LHCN-M2 (cell line): ENCODE measurements at regions not wholly inside any gene's neighbourhood (a gene's known extent, or its start where the extent isn't known, plus 50 kb on each side); places are given as distances from the start of the nearest gene placed in this dataset.
A peak's percentile ranks its signal among the peaks of the same experiment; 100 is the strongest.

Source experiments
- DNase-seq: peaks from one replicate; pipeline ENCODE4 v3.0.0-alpha.2; 2012; ENCODE audit warnings: low read depth

DNA sequence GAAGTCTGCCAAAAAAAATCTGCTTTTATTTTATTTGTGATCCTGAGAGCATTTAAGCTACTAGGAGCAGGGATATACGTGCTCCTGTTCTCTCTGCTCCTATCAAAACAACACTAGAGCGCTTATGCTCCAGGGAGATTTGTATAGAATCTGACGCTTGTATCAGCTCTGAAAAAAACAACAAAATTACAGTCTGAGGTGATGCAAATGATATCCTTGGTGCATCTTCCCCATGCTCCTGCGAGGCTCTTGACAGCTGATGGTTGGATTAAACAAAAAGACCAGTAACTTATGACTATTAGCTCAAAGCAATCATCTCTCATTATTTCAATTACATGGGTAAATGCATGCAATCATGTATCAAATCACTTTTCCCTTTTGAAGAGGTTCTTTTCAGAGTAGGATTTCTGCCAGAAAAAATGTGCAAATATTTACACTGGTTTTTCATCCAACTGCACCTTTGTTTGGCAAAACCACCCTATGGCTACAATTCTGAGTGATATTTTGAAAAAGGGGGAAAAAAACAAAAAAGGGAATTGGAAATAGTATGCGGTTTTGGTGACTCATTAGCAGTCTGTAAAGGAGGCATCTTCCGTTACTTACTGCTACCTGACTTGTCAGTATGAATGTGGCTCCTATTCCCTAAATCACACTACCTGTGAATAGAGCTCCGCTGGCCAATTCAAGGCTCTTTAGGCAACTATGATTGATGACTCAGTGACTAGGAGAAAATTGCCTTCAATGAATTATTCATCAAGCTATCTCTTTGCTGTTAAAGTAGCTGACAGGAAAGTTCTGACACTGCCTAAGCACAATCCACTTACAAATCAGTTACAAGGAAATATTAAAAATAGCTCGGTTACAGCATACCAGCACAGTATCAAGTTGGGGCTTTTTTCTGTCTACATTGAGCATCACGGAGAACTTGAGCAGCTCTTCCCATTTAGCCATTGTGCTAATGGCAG is 450.0 kb downstream of the FOXG1 start:
- DNase-seq, result no peak

DNA sequence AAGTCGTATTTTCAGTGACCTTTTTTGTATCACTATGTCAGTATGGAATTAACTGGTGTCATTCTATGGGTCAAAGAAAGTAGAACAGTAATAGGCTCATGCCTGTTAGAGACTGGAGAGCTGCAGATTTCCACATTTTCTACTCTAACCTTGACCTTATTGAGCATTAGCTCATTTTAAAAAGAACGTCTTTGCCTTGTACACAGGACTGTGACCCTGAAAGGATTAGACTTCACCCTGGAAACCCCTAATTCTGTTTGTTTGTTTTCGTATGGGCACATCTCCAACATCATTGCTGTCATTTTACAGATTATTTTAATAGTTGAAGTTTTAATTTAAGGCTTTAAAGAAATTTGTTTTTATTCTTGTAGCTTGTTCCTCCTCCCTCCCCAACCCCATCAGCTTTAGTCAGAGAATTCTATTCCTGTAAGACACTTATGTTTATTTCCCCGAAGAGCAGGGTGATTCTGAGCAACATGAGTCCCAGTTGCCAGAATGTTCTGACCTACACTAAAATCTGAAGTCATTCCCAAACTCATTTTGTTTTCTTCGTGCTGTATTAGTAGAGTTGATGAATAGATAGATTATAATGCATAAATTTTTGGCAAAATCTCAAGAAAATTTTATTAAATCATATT is 451.3 kb downstream of the FOXG1 start:
- no peak for DNase-seq

DNA sequence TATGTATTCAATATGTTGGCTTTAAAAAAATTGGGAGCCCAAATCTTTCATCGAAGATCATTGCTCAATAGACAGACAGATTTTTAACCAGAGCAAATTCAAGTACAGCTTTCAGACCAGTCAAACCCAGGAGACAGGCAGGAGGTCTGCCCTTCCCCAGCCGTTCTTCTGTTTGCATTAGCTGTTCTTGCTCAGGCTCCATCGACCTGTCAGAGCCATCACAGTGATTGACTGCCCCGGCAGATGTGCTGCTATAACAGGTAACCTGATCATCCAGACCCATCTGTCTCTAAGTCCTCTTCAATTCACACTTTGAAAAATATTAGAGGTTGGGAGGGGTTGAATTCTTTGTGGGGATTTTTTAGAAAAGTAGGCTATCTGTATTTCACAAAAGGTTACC is 453.5 kb downstream of the FOXG1 start:
- no peak for DNase-seq

DNA sequence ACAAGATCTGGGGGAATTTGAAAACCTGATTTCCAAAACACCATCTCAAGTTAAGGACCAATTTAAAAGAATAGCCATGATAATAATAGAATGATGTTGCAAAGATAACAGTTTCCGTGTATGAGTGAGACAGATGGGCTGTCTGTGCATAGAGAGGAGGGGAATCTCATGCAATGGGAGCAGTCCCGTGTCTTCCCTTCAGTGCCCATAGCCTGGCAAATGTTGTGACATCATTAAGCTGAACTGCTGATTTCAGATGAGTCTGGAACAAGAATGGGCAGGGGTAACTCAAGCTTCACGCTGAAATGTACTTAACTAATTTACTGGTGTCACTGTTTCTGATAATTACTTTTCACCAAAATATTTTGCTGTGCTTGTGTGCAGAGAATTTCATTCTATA is 454.0 kb downstream of the FOXG1 start:
- DNase-seq, result no peak

DNA sequence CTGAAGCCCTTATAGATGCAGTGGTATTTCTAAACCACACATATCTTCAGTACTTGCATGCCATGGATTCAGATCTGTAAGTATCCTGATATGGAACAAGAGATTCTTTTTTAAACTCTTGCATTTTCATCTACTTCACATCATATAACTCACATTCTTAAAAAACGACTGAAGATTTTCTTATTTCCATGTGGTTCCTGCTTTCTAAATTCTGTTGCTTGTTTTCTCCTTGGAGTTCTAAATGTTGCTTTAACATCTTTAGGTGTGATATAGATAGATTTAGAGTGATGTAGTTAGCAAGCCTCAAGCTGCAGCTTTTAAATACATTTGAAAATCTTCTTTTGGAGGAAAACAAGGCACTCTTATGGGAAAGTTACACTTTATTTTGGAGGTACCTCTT is 455.4 kb downstream of the FOXG1 start:
- DNase-seq, result no peak

DNA sequence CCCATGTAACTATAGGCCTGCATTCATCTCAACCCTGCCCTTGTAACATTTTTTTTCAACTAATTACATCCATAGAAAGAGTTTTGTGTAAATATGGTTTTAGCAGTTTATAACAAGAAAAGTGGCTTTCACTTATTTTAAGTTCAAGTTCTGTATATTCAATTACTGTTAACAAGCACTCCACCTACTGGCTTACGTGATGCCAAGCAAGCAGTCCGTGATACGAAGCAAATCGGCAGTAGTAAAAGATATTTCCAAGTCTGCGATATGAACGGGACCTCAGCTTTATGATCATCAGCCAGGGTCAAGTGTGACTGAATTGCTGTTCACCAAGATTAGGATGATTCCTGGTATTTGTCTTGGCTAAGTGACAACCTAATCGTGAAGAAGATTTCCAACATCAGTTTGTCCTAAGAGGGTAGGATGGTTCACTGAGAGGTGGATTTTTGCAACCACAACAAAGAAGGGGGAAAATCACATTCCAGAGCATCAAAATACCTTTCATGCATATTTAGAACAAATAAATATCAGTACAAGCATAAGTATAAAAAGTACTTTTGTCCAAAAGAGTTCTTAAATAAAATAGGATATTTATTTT is 456.2 kb downstream of the FOXG1 start:
- peak; percentile 64 for DNase-seq

DNA sequence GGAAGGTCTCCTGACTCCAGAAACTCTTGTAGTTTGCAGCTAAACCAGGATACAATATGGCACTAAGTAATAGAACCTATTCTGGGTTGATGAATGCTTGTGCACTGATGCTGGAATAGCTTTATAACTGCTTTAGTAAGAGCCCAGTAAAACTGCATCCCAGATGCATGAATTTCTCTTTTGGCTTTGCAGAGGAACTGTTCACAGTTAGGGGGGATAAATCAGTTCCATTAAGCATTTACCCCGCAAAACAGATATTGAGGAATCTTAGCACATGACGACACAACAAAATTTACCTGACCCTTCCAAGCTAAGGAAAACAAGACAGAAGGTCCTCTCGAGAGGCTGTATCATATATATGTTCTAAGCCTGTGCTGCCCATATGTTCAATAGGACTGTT is 457.4 kb downstream of the FOXG1 start:
- no peak for DNase-seq

DNA sequence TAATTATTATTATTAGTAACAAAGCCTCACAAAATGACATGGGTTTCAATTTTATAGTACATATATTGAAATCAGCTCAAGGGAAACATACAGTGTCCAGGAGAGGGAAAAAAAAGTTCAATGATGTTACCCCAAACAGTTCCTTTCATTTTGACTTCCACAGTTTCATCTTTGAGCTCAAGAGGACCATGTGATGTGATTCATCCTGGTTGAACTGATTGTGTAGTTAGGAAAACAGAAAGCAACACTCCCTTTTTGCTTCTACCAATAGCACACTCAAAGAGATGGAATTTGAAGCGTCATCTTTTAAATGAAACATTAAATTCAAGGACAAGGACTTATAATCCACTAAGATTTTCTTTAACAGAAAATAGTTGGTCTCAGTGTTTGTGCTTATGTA is 461.0 kb downstream of the FOXG1 start:
- peak; percentile 52 for DNase-seq

DNA sequence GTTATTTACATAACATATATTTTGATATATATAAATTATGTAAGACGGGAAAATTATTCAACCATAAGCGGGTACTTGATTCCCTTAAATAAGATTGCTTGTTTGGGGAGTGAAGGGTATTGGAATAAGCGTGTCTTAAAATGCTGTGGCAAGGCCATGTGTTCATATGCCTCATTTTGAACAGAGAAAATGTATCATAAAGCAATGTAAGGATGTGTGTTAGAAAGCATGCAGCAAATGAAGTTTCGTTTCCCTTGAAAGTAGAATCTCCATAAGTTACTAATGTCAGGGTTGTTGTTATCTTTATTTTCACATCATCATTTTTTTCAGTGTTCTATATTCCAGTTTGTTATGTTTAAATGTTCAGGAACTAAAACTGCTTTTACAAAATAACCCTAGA is 465.6 kb downstream of the FOXG1 start:
- DNase-seq, result no peak

DNA sequence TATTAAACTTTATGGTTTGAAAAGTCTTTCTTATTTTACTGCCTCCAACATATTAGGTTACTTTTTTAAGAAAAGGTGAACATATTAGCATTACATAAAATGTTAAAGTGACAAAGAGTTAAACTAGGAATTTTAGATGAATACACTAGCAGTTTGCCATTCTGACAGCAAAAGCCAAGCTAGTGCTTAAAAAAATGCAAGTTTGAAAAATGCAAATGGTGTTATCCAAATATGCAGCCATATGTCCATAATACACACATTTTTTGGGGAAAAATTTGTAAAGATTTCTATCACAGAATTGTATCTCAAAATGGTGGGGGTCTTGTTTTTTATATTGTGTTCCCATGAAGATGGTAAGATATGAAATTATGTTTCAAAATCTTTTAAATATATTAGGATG is 466.1 kb downstream of the FOXG1 start:
- DNase-seq, result no peak

DNA sequence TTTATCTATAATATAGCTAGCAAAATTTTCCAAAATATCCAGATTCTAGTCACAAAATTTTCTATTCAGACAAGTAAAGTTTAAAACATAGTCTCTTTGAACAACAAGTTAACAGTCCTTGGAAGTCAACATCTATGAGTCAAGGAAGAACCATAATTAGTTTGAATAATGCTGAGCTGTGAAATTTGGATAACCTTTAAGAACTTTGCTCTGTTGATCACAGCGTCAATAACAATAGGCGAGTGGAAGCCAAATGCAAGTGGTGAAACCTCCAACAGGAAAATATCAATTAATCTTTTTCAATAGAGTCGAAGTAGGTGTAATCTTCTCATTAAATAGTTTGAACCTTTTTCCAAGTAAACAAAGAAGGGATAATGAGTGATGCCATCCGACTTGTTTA is 466.6 kb downstream of the FOXG1 start:
- no peak for DNase-seq

DNA sequence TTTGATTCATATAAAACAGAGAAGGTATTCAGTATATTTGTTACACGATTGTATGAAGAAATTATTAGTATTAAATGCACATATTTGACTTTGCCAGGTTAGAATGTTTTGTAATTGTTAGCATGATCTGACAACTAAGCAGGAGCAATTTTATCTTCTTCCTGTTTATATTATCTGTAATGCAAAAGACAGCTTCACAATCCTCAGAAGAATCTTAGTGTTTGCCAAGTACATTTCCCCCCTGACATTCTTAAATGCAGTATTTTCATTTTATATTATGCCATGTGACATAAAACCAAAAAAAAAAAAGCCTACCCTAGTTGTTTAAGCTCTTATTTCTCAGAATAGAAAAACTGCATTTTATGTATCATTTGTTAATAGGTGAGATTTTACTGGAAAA is 469.4 kb downstream of the FOXG1 start:
- DNase-seq, result peak; percentile 28

DNA sequence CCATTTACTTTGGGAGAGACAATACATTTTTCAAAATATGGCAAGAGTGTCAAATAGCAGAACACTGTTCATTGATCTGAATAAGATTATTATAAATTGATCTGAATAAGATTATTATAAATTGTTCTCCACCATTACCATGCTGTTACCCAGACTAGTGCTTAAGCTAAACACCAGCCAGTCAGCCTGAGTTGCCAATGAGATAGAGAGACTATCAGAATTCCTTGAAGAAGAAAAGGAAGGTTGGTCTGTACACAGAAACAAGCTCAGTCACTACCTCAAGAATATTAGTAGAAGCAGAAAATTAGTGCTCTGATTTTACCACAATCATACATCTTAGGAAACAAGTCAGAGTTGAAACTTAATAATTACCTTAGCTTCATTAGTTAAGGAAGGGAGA is 469.8 kb downstream of the FOXG1 start:
- DNase-seq, result peak; percentile 26

DNA sequence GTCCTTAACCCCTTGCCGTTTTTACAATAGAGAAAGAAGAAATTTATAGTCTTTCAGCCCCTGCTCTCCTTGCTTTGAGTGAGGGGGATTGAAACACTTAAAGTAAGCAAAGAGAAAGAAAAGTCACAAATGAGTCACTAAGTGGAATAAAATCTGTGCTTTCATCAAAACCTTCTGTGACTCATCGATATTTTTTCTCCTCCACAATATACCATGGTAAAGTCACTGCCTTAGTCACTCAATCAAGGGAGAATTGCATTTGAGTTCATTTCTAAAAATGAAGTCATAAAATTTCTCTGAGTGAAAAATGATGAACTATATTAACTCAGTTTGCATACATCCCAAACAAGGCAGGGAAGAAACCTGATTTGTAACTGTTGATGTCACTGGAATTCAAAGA is 470.3 kb downstream of the FOXG1 start:
- DNase-seq, result peak; percentile 92

DNA sequence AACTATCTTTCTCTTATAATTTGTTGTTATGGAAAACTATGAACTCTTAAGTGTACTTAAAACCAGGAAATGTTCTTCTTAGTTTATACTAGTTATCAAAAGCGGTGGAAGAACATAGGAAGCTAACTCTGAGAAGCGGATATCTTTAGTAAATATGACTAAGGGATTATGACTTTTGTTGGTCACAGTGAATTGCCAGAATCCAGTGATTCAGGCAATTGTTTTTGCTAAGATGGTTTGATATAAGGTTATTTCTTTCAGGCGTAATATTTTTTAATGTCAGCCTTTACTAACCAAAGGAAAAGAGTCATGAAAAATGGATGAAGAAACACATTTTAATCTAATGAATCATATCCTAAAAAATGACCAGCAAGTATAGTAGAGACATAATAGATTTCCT is 473.5 kb downstream of the FOXG1 start:
- peak; percentile 93 for DNase-seq

DNA sequence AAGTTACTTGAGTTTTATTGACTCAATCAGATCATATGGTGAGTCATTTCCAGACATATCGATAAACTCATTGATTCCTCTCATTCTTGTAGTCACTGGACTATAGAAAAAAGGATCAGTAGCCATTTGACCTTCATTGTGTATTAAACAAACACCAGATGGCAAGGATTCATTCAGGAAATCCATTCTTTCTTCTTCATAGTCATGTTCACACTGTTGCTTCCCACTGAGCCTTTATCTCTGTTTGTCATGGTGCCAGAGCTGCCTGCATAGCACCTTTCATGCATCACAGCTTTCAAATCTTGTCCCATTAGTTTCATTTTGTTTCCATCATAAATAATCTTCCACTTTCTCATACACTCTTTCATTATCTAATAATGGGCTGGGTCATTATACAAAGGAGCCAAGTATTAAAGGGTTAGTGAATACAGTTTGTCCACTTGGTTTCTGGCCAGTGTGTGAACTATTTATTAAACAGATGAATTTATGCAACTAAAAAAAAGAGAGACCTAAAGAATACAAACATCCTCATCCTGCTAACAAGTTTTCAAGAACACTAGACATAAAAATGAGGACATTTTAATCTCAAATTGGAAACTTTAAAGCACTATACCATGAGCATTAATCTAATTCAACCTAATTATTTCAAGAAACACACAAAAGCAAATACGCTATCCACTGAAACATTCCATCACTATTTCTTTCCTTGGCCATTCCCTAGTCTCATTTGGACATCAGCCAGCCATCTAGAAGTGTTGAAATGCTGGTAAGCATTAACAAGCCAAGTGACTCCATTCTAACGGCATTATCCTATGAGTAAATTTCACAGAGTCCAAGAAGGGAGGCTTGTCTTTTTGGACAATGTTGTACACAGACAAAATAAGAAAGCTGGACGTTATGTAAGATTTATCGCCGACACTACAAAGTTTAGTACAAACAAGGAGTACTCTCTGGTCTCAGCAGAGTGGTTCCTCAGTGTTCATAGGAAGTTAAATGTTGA is 476.5 kb downstream of the FOXG1 start:
- DNase-seq, result no peak

DNA sequence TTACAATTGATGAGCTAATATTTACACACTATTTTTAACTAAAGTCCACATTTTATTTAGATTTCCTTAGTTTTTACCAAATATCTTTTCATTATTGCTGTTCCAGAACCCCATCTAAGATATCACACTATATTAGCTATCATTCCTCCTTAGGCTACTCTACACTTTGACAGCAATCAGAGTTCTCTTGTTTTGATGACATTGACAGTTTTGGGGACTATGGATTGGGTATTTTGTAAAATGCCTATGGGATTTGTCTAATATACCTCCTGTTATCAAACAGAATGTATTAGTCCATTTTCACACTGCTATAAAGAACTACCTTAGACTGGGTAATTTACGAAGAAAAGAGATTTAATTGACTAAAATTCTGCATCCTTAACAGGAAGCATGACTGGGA is 489.1 kb downstream of the FOXG1 start:
- no peak for DNase-seq

DNA sequence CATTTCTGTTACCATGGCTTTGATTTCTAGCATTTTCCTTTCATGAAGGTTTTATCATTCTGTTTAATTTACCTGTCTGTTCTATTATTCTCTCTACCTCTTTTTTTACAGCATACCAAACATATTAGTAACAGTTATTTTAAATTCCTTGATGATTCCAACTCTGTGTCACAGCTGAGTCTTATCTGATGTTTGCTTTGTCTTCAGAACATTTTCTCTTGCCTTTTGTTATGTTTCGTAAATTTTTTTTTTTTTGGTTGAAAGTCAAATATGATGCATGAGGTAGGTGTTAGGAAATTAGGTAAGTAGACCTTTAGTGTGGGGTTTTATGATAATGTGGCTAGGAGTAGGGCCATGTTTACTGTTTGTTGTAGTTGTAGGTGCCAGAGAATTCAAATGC is 496.4 kb downstream of the FOXG1 start:
- DNase-seq, result peak; percentile 40

DNA sequence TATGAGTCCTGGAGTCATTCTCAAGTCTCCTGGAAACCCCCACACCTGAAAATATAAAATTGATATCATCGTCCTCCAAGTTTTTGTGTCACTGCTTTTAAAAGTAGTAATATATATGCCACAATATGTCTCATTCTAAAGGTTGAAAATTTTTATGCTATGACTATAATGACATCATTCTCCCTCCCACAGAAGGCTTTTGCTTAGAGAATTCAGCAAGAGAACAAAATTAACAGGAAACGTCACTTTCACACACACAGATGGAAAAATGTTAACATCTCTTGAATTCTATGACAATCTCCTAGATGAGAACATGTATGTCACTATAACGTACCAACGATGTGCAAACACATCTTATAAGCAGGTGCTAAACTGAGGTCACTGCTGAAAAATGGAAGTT is 498.3 kb downstream of the FOXG1 start:
- DNase-seq, result no peak

DNA sequence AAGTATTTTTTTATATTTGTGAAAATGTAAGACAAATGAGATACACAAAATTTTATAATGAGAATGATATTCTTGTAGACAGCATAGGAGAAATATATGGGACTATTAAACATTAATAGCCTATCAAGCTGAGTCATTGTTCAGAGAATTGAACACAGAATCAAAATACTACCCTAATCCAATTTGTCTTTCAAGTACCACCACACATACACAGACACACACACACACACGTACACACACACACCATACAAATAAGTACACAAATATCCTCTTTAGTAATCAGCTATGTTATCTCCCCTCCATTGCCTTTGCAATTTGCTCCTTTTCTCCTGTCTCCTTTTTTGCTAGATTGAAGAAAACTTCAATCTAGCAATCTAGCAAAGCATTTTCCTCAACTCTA is 499.3 kb downstream of the FOXG1 start:
- DNase-seq, result no peak

DNA sequence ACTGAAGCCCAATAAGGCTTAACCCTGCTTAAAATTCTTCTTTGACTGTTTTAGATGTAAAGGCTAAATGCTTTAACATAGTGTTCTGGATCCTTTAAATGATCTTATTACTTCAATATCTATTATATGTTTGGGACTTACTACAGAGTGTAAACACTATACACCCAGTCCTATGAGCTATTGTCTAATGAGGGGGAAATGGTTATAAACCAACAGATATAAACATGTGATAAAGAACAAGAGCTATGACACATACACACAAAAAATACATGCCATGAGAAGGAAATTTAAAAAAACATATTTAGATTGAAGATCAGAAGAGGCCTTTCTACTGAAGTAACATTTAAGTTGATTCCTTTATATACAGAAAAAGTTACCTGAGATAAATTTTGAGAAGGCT is 505.1 kb downstream of the FOXG1 start:
- no peak for DNase-seq

DNA sequence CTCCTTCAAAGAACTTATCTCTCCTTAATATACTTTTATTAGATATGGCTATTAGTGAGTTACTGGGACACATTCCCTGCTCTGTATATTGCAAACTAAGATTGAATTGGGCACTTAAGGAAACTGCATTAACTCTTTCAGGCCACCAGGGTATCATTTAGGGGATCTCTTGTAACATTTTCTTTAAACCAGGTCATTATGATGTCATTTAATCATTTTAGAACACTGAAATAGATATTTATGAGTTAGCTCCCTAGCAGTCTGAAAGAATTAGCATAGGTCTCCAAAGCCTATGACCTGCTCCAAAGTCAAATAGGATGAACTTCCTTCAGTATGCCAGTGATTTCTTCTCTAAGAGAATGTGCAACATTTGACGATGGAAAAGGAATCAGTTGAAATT is 506.9 kb downstream of the FOXG1 start:
- DNase-seq, result no peak
